GM20000 (cell line): ENCODE measurements at regions not wholly inside any gene's neighbourhood (a gene's known extent, or its start where the extent isn't known, plus 50 kb on each side); places are given as distances from the start of the nearest gene placed in this dataset.

Source experiments
- DNase-seq: peaks from one replicate; pipeline ENCODE4 v3.0.0; 2012; ENCODE audit warnings: low spot score
- TF ChIP-seq, protein P1 (sequence below): IDR thresholded peaks from 2 replicates; pipeline ENCODE4 v1.5.1; 2012; ENCODE audit warnings: mild to moderate bottlenecking, control low read depth; ENCODE audit errors: extremely low read depth, missing control alignments

DNA sequence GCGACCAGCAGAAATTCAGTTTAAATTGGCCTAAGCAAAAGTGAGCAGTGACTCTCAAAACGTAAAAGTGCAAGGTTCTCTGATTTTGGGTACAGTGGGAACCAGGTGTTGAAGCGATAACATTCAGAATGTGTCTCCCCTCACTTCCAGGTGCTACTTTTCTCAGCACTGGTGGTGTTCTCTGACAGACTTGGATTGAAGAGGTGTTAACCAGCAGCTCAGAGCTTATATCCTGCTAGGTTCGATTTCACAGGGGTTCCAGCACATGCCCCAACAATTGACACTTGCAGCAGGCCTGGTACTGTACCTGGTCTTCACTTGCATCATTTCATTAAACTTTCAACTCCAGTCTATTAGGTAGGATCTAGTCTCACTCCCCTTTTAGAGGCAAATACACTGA lies 680.2 kb downstream of the VRK1 start:
- no peak for DNase-seq
- TF ChIP-seq, protein P1, sequence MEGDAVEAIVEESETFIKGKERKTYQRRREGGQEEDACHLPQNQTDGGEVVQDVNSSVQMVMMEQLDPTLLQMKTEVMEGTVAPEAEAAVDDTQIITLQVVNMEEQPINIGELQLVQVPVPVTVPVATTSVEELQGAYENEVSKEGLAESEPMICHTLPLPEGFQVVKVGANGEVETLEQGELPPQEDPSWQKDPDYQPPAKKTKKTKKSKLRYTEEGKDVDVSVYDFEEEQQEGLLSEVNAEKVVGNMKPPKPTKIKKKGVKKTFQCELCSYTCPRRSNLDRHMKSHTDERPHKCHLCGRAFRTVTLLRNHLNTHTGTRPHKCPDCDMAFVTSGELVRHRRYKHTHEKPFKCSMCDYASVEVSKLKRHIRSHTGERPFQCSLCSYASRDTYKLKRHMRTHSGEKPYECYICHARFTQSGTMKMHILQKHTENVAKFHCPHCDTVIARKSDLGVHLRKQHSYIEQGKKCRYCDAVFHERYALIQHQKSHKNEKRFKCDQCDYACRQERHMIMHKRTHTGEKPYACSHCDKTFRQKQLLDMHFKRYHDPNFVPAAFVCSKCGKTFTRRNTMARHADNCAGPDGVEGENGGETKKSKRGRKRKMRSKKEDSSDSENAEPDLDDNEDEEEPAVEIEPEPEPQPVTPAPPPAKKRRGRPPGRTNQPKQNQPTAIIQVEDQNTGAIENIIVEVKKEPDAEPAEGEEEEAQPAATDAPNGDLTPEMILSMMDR, result no peak

DNA sequence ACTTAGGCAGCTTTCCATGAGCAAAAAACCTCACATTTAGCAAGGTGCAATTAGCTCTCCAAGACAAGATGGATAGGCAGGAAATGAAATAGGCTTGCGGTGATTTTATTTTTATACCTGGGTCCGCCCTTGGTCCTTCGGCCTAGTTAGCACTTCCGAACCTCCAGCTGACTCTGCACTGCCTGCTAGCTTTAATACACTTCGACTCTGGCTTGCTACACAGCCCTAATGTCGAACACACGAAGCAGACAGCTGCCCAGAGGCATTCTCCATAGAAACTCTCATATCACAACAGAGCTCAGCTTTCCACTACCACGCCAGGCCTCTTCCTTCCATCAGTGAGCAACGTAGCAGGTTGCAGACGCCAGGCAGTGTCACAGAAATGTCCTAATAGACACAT lies 688.0 kb downstream of the VRK1 start:
- TF ChIP-seq, protein P1, result no peak
- DNase-seq, result no peak

DNA sequence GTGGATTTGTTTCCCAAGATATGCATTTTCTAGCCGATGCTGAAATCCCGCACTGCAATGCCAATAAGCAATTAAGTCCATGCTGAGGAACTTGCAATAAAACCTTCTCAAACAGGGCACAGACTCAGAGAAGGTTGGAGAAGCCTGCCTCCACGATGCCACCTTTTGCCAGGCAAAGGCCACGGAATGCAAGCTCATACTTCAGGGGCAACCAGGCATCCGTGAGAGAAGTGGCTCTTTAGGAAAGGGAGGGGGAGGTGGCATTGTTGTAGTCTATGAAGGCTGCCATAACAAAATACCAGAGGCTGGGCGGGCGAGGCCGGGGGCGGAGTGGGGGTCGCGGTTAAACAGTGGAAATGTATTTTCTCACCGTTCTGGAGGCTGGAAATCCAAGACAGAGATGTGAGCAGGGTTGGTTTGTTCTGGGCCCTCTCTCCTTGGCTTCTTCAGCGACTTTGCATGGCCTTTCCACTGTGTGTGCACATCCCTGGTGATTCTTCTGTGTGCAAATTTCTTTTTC lies 689.5 kb downstream of the VRK1 start:
- TF ChIP-seq, protein P1, result no peak
- DNase-seq, result no peak

DNA sequence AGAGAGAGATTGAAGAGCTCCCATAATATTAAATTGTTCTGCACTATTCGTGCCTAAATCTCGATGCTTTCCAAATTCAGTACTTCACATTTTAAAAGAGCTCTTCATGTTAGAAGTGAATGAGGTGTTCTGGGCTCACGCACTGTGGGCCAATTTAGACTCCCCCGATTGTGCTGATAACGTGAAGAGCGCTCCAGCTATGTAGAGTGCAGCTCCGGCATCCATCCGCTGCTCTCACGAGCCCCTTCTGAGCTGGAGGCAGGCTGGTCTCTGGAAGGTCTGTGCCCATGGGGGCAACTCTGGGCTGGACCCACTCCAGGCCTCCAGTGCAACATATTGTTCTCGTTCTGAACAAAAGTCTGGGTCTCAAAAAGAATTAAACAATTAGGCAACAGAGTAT lies 692.6 kb downstream of the VRK1 start:
- TF ChIP-seq, protein P1, result no peak
- no peak for DNase-seq

DNA sequence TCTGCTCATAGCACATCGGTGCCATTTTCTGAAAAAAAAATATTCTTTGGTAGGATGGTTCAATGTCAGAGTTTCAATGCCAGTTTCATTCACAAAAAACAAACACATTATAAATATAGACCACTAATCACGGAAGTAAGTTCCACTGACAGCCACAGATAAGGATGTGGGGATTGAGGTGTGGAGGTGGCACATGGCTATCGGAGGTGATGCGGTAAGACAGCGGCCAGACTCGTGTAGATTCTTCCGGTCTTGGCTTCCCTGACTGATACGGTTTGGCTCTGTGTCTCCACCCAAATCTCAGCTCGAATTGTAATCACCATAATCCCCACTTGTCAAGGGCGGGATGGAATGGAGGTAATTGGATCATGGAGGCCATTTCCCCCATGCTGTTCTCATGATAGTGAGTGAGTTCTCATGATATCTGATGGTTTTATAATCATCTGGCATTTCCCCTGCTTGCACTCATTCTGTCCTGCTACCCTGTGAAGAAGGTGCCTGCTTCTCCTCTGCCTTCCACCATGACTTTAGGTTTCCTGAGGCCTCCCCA lies 693.4 kb downstream of the VRK1 start:
- no peak for DNase-seq
- TF ChIP-seq, protein P1, result no peak

DNA sequence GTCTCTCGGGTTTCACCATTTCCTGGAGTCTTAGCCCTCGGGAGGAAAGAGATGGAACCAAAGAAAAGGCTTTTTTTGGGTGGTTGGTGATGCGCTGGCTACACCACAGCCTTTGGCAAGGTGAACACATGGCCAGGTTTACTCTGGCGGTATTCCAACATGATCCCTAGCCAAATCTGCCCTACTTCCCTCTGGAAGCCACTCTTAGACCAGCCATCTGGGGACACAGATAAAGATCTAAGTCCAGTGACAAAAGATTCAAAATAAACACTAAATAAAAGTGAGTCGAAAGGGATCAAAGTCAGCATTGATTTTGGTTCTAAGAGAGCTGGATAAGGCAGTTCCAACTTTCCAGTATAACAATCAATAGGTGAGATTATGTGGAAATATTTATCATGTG lies 694.5 kb downstream of the VRK1 start:
- TF ChIP-seq, protein P1, result no peak
- no peak for DNase-seq

DNA sequence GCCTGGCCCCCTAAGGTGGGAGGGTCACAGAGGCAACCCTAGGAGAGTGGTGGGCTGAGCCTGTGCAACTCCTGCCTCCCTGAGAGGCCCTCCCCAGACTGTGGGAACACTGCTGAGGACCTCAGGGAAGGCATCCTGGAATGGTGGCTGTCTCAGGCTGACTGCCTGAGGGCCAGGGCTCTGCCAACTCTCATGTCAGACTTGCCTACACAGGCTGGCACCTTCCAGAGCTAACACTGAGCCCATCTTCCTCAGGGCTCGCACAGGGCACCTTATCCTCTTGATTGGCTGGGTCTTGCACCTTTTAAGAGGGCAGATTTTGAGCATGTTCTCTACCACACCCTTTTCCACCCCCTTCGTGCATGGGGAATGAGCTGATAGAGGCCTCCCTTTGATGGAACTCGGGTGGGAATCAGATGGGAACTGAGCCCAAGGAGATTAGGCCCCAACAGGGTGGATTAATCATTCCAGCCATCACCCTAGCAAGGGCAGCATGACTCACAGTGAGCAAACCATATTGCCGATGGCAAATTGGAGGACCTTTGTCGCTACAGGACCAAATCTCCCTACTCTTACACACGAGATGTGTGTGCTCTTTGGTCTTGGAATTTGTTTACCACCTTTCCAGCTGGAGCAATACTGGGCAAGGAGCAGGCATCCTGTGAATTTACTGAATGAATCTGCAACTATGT lies 702.8 kb downstream of the VRK1 start:
- no peak for DNase-seq
- TF ChIP-seq, protein P1, result no peak
